K562 (cell line): ENCODE measurements at regions not wholly inside any gene's neighbourhood (a gene's known extent, or its start where the extent isn't known, plus 50 kb on each side); places are given as distances from the start of the nearest gene placed in this dataset.

Experiments used
- ATAC-seq: fragments of 200-7000 bp; cut with Tn5 transposase; 3 replicates; pipeline ENCODE4 v1.9.1; 2020; ENCODE audit warnings: moderate library complexity
- BruUV-seq: library from RNA; stranded (reverse); fragments of 400-500 nt; replicated peaks from 2 replicates; lab custom pipeline; 2021; lab: Mats Ljungman, UMichigan
- CTCF ChIA-PET: fragments of 300-600 bp; formaldehyde crosslinking; extraction: SDS; loops from one replicate; lab custom pipeline; 2021; ENCODE audit warnings: low intra/inter-chr PET ratio; lab: Yijun Ruan, JAX
- POLR2A ChIA-PET: fragments of 300-600, 350-650 bp; sonication (Branson Sonifier 250); formaldehyde crosslinking; extraction: SDS; loops from one replicate; lab custom pipeline; 2021; ENCODE audit warnings: antibody characterized with exemption, inconsistent platforms; lab: Yijun Ruan, JAX
- DNase-seq, 4 experiments: peaks; one replicate each; pipeline versions ENCODE4 v3.0.0 to v3.0.0-alpha.2; 2011 to 2018; ENCODE audit warnings: low spot score in 3 of 4, mixed read lengths in 3 of 4; ENCODE audit errors: extremely low read depth in 1 of 4
- FAIRE-seq: peaks from 2 replicates; lab custom pipeline; 2011; peaks lifted over from hg19 to GRCh38; lab: Jason Lieb, UNC
- H2AFZ ChIP-seq: 2 replicates; pipeline ENCODE4 v1.6.0; 2011; ENCODE audit warnings: low read depth, low read length, control low read depth, inconsistent platforms
- H3K27ac ChIP-seq: fragments of 200-600 bp; 3 replicates; pipeline ENCODE4 v1.8.0; 2011; ENCODE audit warnings: low read depth, mild to moderate bottlenecking, control low read depth, inconsistent platforms, low read length, moderate library complexity, mixed read lengths; ENCODE audit errors: extremely low read depth
- H3K27me3 ChIP-seq, 2 experiments: fragments of 300-600 bp in 1 of 2; 2 replicates in 1 of 2; 3 replicates in 1 of 2; pipeline versions ENCODE4 v1.6.0 to v1.8.0; 2011; ENCODE audit warnings: inconsistent platforms in 2 of 2, low read length in 2 of 2, mild to moderate bottlenecking in 1 of 2, mixed read lengths in 1 of 2, moderate library complexity in 1 of 2; ENCODE audit not compliant: control insufficient read depth in 2 of 2, insufficient read depth in 2 of 2
- H3K36me3 ChIP-seq: fragments of 300-600 bp; 3 replicates; pipeline ENCODE4 v1.8.0; 2011; ENCODE audit warnings: mild to moderate bottlenecking, low read length, inconsistent platforms; ENCODE audit not compliant: control insufficient read depth, insufficient read depth
- H3K4me1 ChIP-seq, 2 experiments: fragments of 200-600 bp in 1 of 2; replicated peaks in 1 of 2; 2 replicates in 1 of 2; 3 replicates in 1 of 2; pipeline versions ENCODE4 v1.5.1 to v1.8.0; 2011; ENCODE audit warnings: inconsistent platforms in 2 of 2, low read length in 2 of 2, mild to moderate bottlenecking in 1 of 2, mixed read lengths in 1 of 2, moderate library complexity in 1 of 2; ENCODE audit not compliant: control insufficient read depth in 2 of 2, insufficient read depth in 2 of 2
- H3K4me2 ChIP-seq: 2 replicates; pipeline ENCODE4 v1.6.1; 2011; ENCODE audit warnings: low read length, control low read depth, inconsistent platforms, mixed read lengths; ENCODE audit not compliant: insufficient read depth
- H3K4me3 ChIP-seq: fragments of 200-600 bp; sonication (generic), shearing (Covaris generic); 2 replicates; pipeline ENCODE4 v1.5.1; 2016; ENCODE audit warnings: control low read depth, inconsistent platforms
- H3K79me2 ChIP-seq: fragments of 200-600 bp; 3 replicates; pipeline ENCODE4 v1.8.0; 2011; ENCODE audit warnings: low read length, inconsistent platforms; ENCODE audit not compliant: control insufficient read depth, insufficient read depth
- H3K9ac ChIP-seq, 2 experiments: 2 replicates each; pipeline versions ENCODE4 v1.6.0 to v1.6.1; 2011; ENCODE audit warnings: low read depth in 2 of 2, low read length in 2 of 2, control low read depth in 1 of 2, inconsistent platforms in 1 of 2, mild to moderate bottlenecking in 1 of 2, mixed read lengths in 1 of 2; ENCODE audit not compliant: insufficient read depth in 1 of 2
- H3K9me1 ChIP-seq: one replicate; pipeline ENCODE4 v1.6.0; 2011; ENCODE audit warnings: inconsistent platforms, mild to moderate bottlenecking, low read length, moderate library complexity; ENCODE audit not compliant: control insufficient read depth, insufficient read depth
- H3K9me3 ChIP-seq: replicated peaks from 2 replicates; pipeline ENCODE4 v1.5.1; 2011; ENCODE audit warnings: low read depth, low read length, inconsistent platforms; ENCODE audit not compliant: control insufficient read depth, insufficient read depth
- H4K20me1 ChIP-seq: replicated peaks from 2 replicates; pipeline ENCODE4 v1.6.1; 2011; ENCODE audit warnings: low read length, inconsistent platforms, mixed read lengths; ENCODE audit not compliant: control insufficient read depth, insufficient read depth
- CBX8 ChIP-seq: fragments of 200-600 bp; sonication (generic); IDR thresholded peaks from 2 replicates; pipeline ENCODE4 v1.6.1; 2012; ENCODE audit warnings: borderline replicate concordance, mixed run types, low read depth, mild to moderate bottlenecking, moderate library complexity, mixed read lengths, low read length, control low read depth, inconsistent platforms; ENCODE audit not compliant: poor library complexity, severe bottlenecking; ENCODE audit errors: extremely low read depth
- E2F3 ChIP-seq: fragments of 250-450 bp; sonication (Bioruptor Pico); IDR thresholded peaks from 2 replicates; pipeline ENCODE4 v1.4.0; 2020; ENCODE audit warnings: mild to moderate bottlenecking
- HNRNPLL ChIP-seq: fragments of 200-400 bp; formaldehyde crosslinking; IDR thresholded peaks from 2 replicates; pipeline ENCODE4 v1.6.1; 2017; ENCODE audit warnings: low read length, low read depth, mild to moderate bottlenecking; ENCODE audit not compliant: poor library complexity, severe bottlenecking
- KAT2B ChIP-seq: IDR thresholded peaks from one replicate; pipeline ENCODE4 v1.6.1; 2012; ENCODE audit warnings: low read depth, mild to moderate bottlenecking, control low read depth, inconsistent platforms, low read length, moderate library complexity
- MITF ChIP-seq: IDR thresholded peaks from 2 replicates; pipeline ENCODE4 v1.6.1; 2014; ENCODE audit warnings: antibody characterized with exemption
- MTA3 ChIP-seq: fragments of 450-650 bp; formaldehyde crosslinking; IDR thresholded peaks from 2 replicates; pipeline ENCODE4 v1.6.1; 2017; ENCODE audit warnings: mild to moderate bottlenecking, borderline replicate concordance
- NR2C2 ChIP-seq, 2 experiments: fragments of 200-800 bp in 1 of 2; sonication (Bioruptor generic) in 1 of 2; sonication (generic) in 1 of 2; formaldehyde crosslinking in 1 of 2; IDR thresholded peaks; 2 replicates each; pipeline versions ENCODE4 v1.6.1 to v1.8.0; 2016 to 2022; ENCODE audit warnings: mild to moderate bottlenecking in 1 of 2, missing compliant biosample characterization in 1 of 2, missing genetic modification characterization in 1 of 2, missing genetic modification reagents in 1 of 2
- RBM17 ChIP-seq: fragments of 200-400 bp; formaldehyde crosslinking; IDR thresholded peaks from 2 replicates; pipeline ENCODE4 v1.6.1; 2017; ENCODE audit warnings: low read depth, mild to moderate bottlenecking, low read length, borderline replicate concordance
- RFX7 ChIP-seq: fragments of 250-450 bp; sonication (Bioruptor Pico); IDR thresholded peaks from 2 replicates; pipeline ENCODE4 v1.5.1; 2021; ENCODE audit warnings: mild to moderate bottlenecking
- SIRT6 ChIP-seq: IDR thresholded peaks from one replicate; pipeline ENCODE4 v1.6.1; 2012; ENCODE audit warnings: low read depth, mild to moderate bottlenecking, control low read depth, inconsistent platforms, low read length, moderate library complexity
- STAT5A ChIP-seq: IDR thresholded peaks from 2 replicates; pipeline ENCODE4 v1.6.1; 2012; ENCODE audit warnings: low read length, inconsistent platforms, borderline replicate concordance
- TCF3 ChIP-seq: sonication (generic); formaldehyde crosslinking; IDR thresholded peaks from 2 replicates; pipeline ENCODE4 v1.4.0; 2020; ENCODE audit warnings: mild to moderate bottlenecking, missing genetic modification reagents
- ZNF23 ChIP-seq: fragments of 250-450 bp; sonication (Bioruptor Pico); IDR thresholded peaks from 2 replicates; pipeline ENCODE4 v1.4.0; 2020; ENCODE audit warnings: mild to moderate bottlenecking
- ZNF507 ChIP-seq: conservative IDR thresholded peaks from 2 replicates; pipeline ENCODE4 v1.6.1; 2017; ENCODE audit warnings: missing genetic modification characterization, missing compliant biosample characterization
- WGBS: fragments of 100-300 bp; shearing (Covaris generic); methylation state at CpG from one replicate; pipeline ENCODE4 v1.1.6; 2016; ENCODE audit warnings: low coverage, mixed read lengths; ENCODE audit not compliant: insufficient coverage; ENCODE audit errors: missing lambda C conversion rate; 5-methylcytosine and 5-hydroxymethylcytosine counted together
- in situ Hi-C: fragments of 300-500 bp; cut with MboI; formaldehyde crosslinking; loops from 4 replicates; pipeline ENCODE4 v1.15.0; 2018; ENCODE audit warnings: inconsistent platforms, mixed read lengths
- intact Hi-C: fragments of 100-400 bp; cut with micrococcal nuclease; formaldehyde crosslinking; loops from 2 replicates; pipeline ENCODE4 v1.14.2; 2022
- TF ChIP-seq, protein P1 (sequence below): fragments of 450-650 bp; formaldehyde crosslinking; IDR thresholded peaks from 2 replicates; pipeline ENCODE4 v1.4.0; 2020; ENCODE audit warnings: mild to moderate bottlenecking, mixed read lengths

DNA sequence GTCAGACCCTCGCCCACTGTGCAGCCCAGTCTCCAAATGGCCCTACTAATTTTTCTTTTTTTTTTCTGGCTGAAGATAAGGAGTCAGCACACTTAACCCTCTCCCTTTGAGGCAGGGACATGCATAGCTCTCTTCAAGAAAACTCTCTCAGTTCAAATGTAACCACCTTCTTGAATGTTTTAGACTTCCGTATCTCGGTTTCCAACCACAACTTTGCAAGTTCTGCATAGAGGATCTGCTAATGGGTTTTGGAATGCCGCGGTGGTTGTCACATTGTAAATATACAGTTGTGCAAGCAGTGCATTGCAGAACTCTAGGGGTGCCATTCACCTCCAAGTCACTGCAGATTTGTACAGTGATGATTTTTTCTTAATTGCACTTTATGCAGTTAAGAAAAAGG lies 59.4 kb upstream of the SLC35B3 start:
- Histone ChIP-seq H3K4me2 (no peak overlapping the region), H2AFZ (no peak overlapping the region), H4K20me1 (no peaks in the 10 kb centered on the region), H3K4me1 (no peaks in the 10 kb centered on the region), H3K9ac (no peak overlapping the region), H3K27ac (no peak overlapping the region), H3K27me3 (no peaks in the 10 kb centered on the region), H3K9me3 (no peaks in the 10 kb centered on the region), H3K9me1 (no peaks in the 10 kb centered on the region), H3K79me2 (no peaks in the 10 kb centered on the region), H3K36me3 (no peaks in the 10 kb centered on the region), H3K4me3 (no peak overlapping the region)
- intact Hi-C loops (no loop called here), in situ Hi-C loops (no loop called here)
- FAIRE-seq (no peak), DNase-seq (no peak), ATAC-seq (no peak)
- no TSS peak for BruUV-seq
- POLR2A ChIA-PET = no interaction called here
- 0% methylated on average over 5 of the region's 5 CpGs for WGBS
- CTCF ChIA-PET = no interaction called here
- TF ChIP-seq STAT5A = no peak
- no peak for TF ChIP-seq RBM17
- TF ChIP-seq SIRT6 = no peak
- TF ChIP-seq TCF3 (CRISPR knock-in tag) = no peak
- no peak for TF ChIP-seq ZNF23 (CRISPR knock-in tag)
- TF ChIP-seq ZNF507 (tag) = no peak
- TF ChIP-seq MITF = no peak
- TF ChIP-seq, protein P1, sequence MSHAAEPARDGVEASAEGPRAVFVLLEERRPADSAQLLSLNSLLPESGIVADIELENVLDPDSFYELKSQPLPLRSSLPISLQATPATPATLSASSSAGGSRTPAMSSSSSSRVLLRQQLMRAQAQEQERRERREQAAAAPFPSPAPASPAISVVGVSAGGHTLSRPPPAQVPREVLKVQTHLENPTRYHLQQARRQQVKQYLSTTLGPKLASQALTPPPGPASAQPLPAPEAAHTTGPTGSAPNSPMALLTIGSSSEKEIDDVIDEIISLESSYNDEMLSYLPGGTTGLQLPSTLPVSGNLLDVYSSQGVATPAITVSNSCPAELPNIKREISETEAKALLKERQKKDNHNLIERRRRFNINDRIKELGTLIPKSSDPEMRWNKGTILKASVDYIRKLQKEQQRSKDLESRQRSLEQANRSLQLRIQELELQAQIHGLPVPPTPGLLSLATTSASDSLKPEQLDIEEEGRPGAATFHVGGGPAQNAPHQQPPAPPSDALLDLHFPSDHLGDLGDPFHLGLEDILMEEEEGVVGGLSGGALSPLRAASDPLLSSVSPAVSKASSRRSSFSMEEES (CRISPR knock-in tag) = no peak
- no peak for TF ChIP-seq NR2C2 (CRISPR knock-in tag; IDR thresholded peaks at IDR 0.05)
- no peak for TF ChIP-seq NR2C2 (tag; IDR thresholded peaks at IDR 0.05)
- TF ChIP-seq MTA3 = no peak
- TF ChIP-seq RFX7 = no peak
- no peak for TF ChIP-seq E2F3 (CRISPR knock-in tag)
- TF ChIP-seq HNRNPLL = no peak
- TF ChIP-seq KAT2B = no peak
- no peak for TF ChIP-seq CBX8
